Upper lobe of left lung (tissue), 4 donors: ENCODE measurements at regions not wholly inside any gene's neighbourhood (a gene's known extent, or its start where the extent isn't known, plus 50 kb on each side); places are given as distances from the start of the nearest gene placed in this dataset.

Experiments used
- CTCF ChIP-seq, 6 experiments: fragments of 450-650 bp in 4 of 6; fragments of 200-600 bp in 2 of 6; sonication (generic) in 2 of 6; IDR thresholded peaks; one replicate each; pipeline ENCODE4 v1.5.1; 2016 to 2019; ENCODE audit warnings: antibody characterized with exemption in 6 of 6
- POLR2A ChIP-seq, 4 donors: fragments of 450-650 bp; IDR thresholded peaks; one replicate each; pipeline ENCODE4 v1.5.1; 2016 to 2017; ENCODE audit warnings: antibody characterized with exemption in 4 of 4, mild to moderate bottlenecking in 2 of 4

DNA sequence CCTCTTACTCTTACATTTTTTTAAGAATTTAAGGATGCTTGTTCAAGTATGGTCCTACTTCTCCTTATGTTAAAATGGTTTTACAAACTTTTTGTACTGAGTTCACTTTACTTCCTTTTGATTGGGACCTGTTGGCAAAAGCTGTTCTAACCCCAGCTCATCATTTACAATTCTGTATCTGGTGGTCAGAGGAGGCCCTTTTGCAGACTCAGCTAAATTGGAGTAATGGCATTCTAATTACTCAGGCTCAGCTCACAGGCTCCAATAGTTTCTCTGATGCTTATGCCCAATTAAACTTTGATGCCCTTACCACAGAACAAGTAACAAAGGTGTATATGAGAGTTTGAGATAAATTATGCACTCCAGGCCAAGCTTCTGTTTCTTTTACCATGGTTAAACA, 1632.0 kb downstream of the UQCRFS1 start:
- TF ChIP-seq CTCF (IDR thresholded peaks at IDR 0.05): no peak
- no peak for TF ChIP-seq POLR2A (IDR thresholded peaks at IDR 0.05)
